ENCODE measurements at regions not wholly inside any gene's neighbourhood (a gene's known extent, or its start where the extent isn't known, plus 50 kb on each side); places are given as distances from the start of the nearest gene placed in this dataset.
"Not testable (repeated sequence)": the region's sequence is repeated elsewhere in the genome, so short reads cannot be mapped to it uniquely, and the experiment has no call there.

- no peak for DNase-seq
Measured at GRCh38 chr3:164927728-164928127, 150.6 kb downstream of the SI start.

GRCh38 chr3:164918905-164919304 is 159.4 kb downstream of the SI start:
- no peak for DNase-seq

DNA sequence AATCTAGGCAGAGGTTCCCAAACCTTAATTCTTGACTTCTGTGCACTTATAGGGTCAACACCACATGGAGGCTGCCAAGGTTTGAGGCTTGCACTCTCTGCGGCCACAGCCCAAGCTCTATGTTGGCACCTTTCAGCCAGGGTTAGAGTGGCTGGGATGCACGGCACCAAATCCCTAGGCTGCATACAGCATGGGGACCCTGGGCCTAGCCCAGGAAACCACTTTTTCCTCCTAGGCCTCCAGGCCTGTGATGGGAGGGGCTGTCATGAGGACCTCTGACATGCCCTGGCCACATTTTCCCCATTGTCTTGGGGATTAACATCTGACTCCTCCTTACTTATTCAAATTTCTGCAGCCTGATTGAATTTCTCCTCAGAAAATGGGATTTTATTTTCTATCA is 165.4 kb downstream of the SI start:
- no peak for DNase-seq

- DNase-seq, result no peak
Measured at GRCh38 chr3:164903820-164904451, 174.4 kb downstream of the SI start.

- no peak for DNase-seq
Measured at GRCh38 chr3:164897342-164897741, 181.0 kb downstream of the SI start.

GRCh38 chr3:164890061-164890460 is 188.2 kb downstream of the SI start:
- no peak for DNase-seq

DNA sequence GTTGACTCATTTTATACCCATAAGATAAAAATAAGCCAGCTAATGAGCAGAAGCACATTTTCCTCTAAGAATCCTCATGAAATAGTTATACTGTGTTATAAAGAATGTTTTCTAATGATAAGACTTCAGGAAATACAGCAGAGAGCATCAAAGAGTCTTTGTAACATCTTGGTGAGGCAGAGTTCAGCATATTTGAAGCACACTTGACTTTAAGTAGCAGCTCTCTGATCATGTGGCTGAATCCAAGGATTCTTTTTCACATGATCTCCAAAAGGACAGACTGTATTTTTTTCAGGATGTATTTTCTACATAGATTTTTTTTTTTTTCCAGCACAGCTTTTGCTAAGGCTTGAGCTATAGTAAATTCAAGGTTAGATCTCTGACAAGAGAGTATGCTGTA is 195.1 kb downstream of the SI start:
- DNase-seq, result no peak

DNA sequence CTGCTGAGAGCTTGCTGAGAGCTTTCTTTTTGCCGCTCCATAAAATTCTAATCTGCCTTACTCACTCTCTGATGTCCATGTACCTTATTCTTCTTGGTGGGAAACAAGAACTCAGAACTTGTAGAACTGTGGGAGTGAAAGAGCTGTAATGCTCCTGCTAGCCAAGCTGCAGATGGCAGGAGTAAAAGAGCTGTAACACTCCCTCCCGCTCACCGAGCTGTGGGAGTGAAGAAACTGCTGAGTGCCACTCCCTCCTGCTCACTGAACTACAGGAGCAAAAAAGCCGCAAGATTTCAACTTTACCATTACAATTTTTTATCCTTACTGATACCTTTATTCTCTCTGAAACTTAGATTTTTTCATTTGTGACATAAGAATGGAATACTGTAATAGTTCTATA is 199.1 kb downstream of the SI start:
- DNase-seq, result no peak

- no peak for DNase-seq
Measured at GRCh38 chr3:164864454-164864853, 213.8 kb downstream of the SI start.

DNA sequence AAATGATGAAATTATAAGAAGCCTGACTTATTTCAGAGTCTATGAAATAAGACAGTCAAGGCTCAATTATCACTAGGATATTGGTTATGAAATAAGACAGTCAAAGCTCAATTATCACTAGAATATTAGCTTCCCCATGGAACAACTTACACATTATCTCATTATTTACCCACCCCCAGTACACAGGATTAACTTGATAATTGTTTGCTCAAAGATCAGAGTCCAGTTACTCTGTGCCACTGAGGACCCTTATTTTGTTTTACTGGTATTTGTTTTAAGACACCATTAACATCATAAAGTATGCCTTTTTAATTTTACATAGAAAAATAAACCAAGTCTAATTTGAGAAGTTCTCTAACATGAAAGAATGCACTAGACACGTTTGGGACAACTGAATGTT is 225.4 kb downstream of the SI start:
- no peak for DNase-seq

GRCh38 chr3:164851905-164852304 is 226.4 kb downstream of the SI start:
- DNase-seq, result no peak

DNA sequence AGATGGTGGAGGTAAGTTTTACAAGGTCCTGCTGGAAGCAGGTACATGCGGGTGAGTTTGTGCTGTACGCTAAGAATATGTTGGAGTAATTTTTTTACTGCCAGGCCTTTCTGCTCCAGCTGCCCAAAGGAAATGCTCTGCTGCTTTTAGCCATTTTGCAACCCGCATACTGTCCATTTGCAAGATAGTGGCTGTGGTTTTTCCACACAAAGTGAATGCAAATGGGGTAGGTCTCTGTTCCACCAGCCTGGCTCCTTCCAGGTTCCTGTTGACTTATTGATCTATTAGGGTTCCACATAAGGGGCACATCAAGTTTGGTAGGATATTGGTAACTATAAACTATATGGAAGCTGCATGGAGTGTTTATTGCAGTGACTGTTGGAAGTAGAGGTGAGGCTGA is 227.1 kb downstream of the SI start:
- no peak for DNase-seq

- no peak for DNase-seq
Measured at GRCh38 chr3:164848923-164849322, 229.4 kb downstream of the SI start.

- no peak for DNase-seq
Measured at GRCh38 chr3:164845739-164846138, 232.6 kb downstream of the SI start.

DNA sequence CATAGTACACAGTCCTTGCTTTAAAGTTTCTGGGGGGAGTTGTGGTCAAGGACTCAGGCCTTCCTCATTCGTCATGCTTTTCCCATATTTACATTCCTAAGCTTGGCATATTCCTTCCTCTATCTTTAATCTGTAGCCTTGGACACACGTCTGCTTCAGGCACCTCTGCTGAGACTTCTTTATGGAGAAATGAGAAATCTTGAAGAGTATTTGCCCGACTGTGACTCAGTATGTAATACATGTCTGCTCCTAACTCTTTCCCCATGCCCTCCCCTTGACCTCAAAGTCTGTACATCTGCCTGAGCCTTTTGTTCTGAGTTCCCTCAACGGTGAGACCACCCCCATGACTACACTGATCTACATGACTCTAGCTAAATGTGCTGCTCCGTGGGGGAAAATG is 246.1 kb downstream of the SI start:
- no peak for DNase-seq

DNA sequence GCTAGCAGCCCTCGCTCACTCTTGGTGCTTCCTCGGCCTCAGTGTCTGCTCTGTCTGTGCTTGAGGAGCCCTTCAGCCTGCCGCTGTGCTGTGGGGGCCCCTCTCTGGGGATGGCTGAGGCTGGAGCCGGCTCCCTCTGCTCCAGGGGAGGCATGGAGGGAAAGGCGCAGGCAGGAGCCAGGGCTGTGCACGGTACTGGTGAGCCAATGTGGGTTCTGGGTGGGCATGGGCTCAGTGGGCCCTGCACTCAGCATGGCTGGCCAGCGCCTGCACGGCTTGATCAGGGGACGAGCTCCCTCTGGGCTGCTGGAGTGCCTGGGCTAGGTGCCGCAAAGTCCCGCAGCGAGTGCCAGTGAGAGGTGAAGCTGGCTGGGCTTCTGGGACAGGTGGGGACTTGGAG is 260.0 kb downstream of the SI start:
- no peak for DNase-seq

DNA sequence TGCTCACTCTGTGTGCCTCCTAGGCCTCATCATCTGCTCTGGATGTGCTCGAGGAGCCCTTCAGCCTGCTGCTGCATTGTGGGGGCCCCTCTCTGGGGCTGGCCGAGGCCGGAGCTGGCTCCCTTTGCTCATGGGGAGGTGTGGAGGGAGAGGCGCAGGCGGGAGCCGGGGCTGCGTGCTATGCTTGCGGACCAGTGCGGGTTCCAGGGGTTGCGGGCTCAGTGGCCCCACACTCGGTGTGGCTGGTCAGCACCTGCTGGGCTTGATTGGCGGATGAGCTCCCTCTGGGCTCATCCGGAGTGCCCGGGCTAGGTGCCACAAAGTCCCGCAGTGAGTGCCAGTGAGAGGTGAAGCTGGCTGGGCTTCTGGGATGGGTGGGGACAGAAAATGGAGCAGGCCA is 264.2 kb downstream of the SI start:
- DNase-seq, result no peak

GRCh38 chr3:164812042-164812441 is 266.3 kb downstream of the SI start:
- no peak for DNase-seq

GRCh38 chr3:164806188-164806587 is 272.1 kb downstream of the SI start:
- DNase-seq, result no peak

- DNase-seq, result no peak
Measured at GRCh38 chr3:164794099-164794498, 284.2 kb downstream of the SI start.

GRCh38 chr3:164791263-164791662 is 287.0 kb downstream of the SI start:
- DNase-seq, result no peak

GRCh38 chr3:164784407-164784806 is 293.9 kb downstream of the SI start:
- DNase-seq, result not testable (repeated sequence)

- no peak for DNase-seq
Measured at GRCh38 chr3:164781755-164782154, 296.5 kb downstream of the SI start.

GRCh38 chr3:164779816-164780215 is 298.5 kb downstream of the SI start:
- DNase-seq, result no peak

- no peak for DNase-seq
Measured at GRCh38 chr3:164752812-164753211, 325.5 kb downstream of the SI start.

- DNase-seq, result no peak
Measured at GRCh38 chr3:164748626-164749025, 329.7 kb downstream of the SI start.
